GM04504 (cell line): ENCODE measurements at regions not wholly inside any gene's neighbourhood (a gene's known extent, or its start where the extent isn't known, plus 50 kb on each side); places are given as distances from the start of the nearest gene placed in this dataset.

Source experiments
- DNase-seq: peaks from one replicate; pipeline ENCODE4 v3.0.0-alpha.2; 2012; ENCODE audit warnings: low read depth

GRCh38 chr6:145161501-145161900 is 573.8 kb downstream of the EPM2A start:
- DNase-seq: no peak

GRCh38 chr6:145169726-145170224 is 565.5 kb downstream of the EPM2A start:
- DNase-seq: no peak

- DNase-seq: no peak
Measured at GRCh38 chr6:145175470-145175869, 559.9 kb downstream of the EPM2A start.

GRCh38 chr6:145178391-145178790 is 556.9 kb downstream of the EPM2A start:
- DNase-seq: no peak

GRCh38 chr6:145187491-145188206 is 547.7 kb downstream of the EPM2A start:
- DNase-seq: no peak

GRCh38 chr6:145189836-145190235 is 545.5 kb downstream of the EPM2A start:
- no peak for DNase-seq

GRCh38 chr6:145194389-145194788 is 540.9 kb downstream of the EPM2A start:
- no peak for DNase-seq

GRCh38 chr6:145199961-145200360 is 535.4 kb downstream of the EPM2A start:
- DNase-seq: no peak

- DNase-seq: no peak
Measured at GRCh38 chr6:145204301-145204700, 531.0 kb downstream of the EPM2A start.

GRCh38 chr6:145206247-145206907 is 528.9 kb downstream of the EPM2A start:
- DNase-seq: peak; percentile 82

- no peak for DNase-seq
Measured at GRCh38 chr6:145208474-145208873, 526.8 kb downstream of the EPM2A start.

- no peak for DNase-seq
Measured at GRCh38 chr6:145209272-145209671, 526.0 kb downstream of the EPM2A start.

- DNase-seq: no peak
Measured at GRCh38 chr6:145212813-145213212, 522.5 kb downstream of the EPM2A start.

- DNase-seq: no peak
Measured at GRCh38 chr6:145213614-145214013, 521.7 kb downstream of the EPM2A start.

- DNase-seq: peak; percentile 16
Measured at GRCh38 chr6:145214570-145214969, 520.8 kb downstream of the EPM2A start.

- no peak for DNase-seq
Measured at GRCh38 chr6:145224450-145224849, 510.9 kb downstream of the EPM2A start.

- DNase-seq: no peak
Measured at GRCh38 chr6:145225500-145225899, 509.8 kb downstream of the EPM2A start.

- DNase-seq: no peak
Measured at GRCh38 chr6:145227593-145227992, 507.7 kb downstream of the EPM2A start.

GRCh38 chr6:145228962-145229582 is 506.2 kb downstream of the EPM2A start:
- no peak for DNase-seq

- DNase-seq: no peak
Measured at GRCh38 chr6:145233955-145234354, 501.4 kb downstream of the EPM2A start.

GRCh38 chr6:145235207-145235606 is 500.1 kb downstream of the EPM2A start:
- no peak for DNase-seq

- no peak for DNase-seq
Measured at GRCh38 chr6:145238787-145239186, 496.5 kb downstream of the EPM2A start.

- peak; percentile 13 for DNase-seq
Measured at GRCh38 chr6:145241039-145241438, 494.3 kb downstream of the EPM2A start.
